ENCODE measurements at regions not wholly inside any gene's neighbourhood (a gene's known extent, or its start where the extent isn't known, plus 50 kb on each side); places are given as distances from the start of the nearest gene placed in this dataset.

DNA sequence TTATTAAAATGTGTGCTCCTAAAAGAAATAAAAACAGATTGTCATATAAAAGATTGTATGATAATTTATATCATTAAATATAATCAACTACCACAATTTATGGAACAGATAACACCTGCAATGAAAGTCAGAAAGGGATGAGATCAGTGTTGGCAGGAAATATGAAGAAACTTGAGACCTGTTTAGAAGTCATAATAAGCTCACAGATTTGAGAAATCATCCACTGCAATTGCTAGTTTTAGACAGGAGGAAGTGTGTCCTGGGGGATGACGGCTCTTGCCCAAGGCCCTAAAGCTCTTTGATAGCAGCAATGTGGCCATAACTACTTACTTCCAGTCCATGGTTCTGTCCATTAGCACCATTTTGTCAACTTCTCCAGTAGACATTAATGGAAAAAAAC, 122.8 kb upstream of the SOX5 start:
- POLR2A ChIA-PET, result no interaction called here
- CTCF ChIA-PET, result no interaction called here

More for the DNA sequence above, 122.8 kb upstream of the SOX5 start:
- no peak overlapping the region for H3K27ac ChIP-seq (ENCODE audit: low read depth, low read length)
- no peaks in the 10 kb centered on the region for H3K9me2 ChIP-seq (ENCODE audit: insufficient read depth)
- no peak for TF ChIP-seq CEBPB (IDR thresholded peaks at IDR 0.05; ENCODE audit: low read depth)
- TF ChIP-seq, protein P1, sequence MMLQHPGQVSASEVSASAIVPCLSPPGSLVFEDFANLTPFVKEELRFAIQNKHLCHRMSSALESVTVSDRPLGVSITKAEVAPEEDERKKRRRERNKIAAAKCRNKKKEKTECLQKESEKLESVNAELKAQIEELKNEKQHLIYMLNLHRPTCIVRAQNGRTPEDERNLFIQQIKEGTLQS (IDR thresholded peaks at IDR 0.05), result no peak
- TF ChIP-seq JUND (IDR thresholded peaks at IDR 0.05), result no peak
- TF ChIP-seq TCF7L2 (IDR thresholded peaks at IDR 0.05; ENCODE audit: borderline replicate concordance, extremely low read depth, insufficient read depth, insufficient read length), result no peak
- no peak for TF ChIP-seq POLR2A (IDR thresholded peaks at IDR 0.05; ENCODE audit: borderline replicate concordance, extremely low read depth, insufficient read depth, insufficient read length)
- TF ChIP-seq SP1 (IDR thresholded peaks at IDR 0.05; ENCODE audit: low read depth), result no peak
- no peak for TF ChIP-seq ZFX (IDR thresholded peaks at IDR 0.05)
- no peak for TF ChIP-seq SIN3A (IDR thresholded peaks at IDR 0.05; ENCODE audit: low read depth)
- no peak for TF ChIP-seq RAD21 (IDR thresholded peaks at IDR 0.05; ENCODE audit: low read depth)
- TF ChIP-seq, protein P2, sequence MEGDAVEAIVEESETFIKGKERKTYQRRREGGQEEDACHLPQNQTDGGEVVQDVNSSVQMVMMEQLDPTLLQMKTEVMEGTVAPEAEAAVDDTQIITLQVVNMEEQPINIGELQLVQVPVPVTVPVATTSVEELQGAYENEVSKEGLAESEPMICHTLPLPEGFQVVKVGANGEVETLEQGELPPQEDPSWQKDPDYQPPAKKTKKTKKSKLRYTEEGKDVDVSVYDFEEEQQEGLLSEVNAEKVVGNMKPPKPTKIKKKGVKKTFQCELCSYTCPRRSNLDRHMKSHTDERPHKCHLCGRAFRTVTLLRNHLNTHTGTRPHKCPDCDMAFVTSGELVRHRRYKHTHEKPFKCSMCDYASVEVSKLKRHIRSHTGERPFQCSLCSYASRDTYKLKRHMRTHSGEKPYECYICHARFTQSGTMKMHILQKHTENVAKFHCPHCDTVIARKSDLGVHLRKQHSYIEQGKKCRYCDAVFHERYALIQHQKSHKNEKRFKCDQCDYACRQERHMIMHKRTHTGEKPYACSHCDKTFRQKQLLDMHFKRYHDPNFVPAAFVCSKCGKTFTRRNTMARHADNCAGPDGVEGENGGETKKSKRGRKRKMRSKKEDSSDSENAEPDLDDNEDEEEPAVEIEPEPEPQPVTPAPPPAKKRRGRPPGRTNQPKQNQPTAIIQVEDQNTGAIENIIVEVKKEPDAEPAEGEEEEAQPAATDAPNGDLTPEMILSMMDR (IDR thresholded peaks at IDR 0.05 in 2 of 3, conservative IDR thresholded peaks at IDR 0.05 in 1 of 3; ENCODE audit: borderline replicate concordance in 1 of 3, insufficient read depth in 1 of 3, low read depth in 2 of 3, low read length in 2 of 3), result no peak
- no peak for TF ChIP-seq CBX3 (IDR thresholded peaks at IDR 0.05; ENCODE audit: low read depth)
- TF ChIP-seq, protein P3, sequence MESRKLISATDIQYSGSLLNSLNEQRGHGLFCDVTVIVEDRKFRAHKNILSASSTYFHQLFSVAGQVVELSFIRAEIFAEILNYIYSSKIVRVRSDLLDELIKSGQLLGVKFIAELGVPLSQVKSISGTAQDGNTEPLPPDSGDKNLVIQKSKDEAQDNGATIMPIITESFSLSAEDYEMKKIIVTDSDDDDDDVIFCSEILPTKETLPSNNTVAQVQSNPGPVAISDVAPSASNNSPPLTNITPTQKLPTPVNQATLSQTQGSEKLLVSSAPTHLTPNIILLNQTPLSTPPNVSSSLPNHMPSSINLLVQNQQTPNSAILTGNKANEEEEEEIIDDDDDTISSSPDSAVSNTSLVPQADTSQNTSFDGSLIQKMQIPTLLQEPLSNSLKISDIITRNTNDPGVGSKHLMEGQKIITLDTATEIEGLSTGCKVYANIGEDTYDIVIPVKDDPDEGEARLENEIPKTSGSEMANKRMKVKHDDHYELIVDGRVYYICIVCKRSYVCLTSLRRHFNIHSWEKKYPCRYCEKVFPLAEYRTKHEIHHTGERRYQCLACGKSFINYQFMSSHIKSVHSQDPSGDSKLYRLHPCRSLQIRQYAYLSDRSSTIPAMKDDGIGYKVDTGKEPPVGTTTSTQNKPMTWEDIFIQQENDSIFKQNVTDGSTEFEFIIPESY (IDR thresholded peaks at IDR 0.05; ENCODE audit: extremely low read depth, insufficient replicate concordance, low read length), result no peak
- TF ChIP-seq, protein P4, sequence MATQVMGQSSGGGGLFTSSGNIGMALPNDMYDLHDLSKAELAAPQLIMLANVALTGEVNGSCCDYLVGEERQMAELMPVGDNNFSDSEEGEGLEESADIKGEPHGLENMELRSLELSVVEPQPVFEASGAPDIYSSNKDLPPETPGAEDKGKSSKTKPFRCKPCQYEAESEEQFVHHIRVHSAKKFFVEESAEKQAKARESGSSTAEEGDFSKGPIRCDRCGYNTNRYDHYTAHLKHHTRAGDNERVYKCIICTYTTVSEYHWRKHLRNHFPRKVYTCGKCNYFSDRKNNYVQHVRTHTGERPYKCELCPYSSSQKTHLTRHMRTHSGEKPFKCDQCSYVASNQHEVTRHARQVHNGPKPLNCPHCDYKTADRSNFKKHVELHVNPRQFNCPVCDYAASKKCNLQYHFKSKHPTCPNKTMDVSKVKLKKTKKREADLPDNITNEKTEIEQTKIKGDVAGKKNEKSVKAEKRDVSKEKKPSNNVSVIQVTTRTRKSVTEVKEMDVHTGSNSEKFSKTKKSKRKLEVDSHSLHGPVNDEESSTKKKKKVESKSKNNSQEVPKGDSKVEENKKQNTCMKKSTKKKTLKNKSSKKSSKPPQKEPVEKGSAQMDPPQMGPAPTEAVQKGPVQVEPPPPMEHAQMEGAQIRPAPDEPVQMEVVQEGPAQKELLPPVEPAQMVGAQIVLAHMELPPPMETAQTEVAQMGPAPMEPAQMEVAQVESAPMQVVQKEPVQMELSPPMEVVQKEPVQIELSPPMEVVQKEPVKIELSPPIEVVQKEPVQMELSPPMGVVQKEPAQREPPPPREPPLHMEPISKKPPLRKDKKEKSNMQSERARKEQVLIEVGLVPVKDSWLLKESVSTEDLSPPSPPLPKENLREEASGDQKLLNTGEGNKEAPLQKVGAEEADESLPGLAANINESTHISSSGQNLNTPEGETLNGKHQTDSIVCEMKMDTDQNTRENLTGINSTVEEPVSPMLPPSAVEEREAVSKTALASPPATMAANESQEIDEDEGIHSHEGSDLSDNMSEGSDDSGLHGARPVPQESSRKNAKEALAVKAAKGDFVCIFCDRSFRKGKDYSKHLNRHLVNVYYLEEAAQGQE (IDR thresholded peaks at IDR 0.05; ENCODE audit: low read depth), result no peak
- H3K4me1 ChIP-seq (ENCODE audit: control insufficient read depth in 1 of 2, insufficient read depth in 2 of 2, low read length in 2 of 2), result no peaks in the 10 kb centered on the region
- intact Hi-C loops (cut with micrococcal nuclease), result no loop called here
- ATAC-seq, result no peak
- RAD21 ChIA-PET (ENCODE audit: low non-redundant PET in 1 of 2, low total read pairs in 2 of 2, uncharacterized antibody in 2 of 2, unreplicated experiment in 2 of 2), result no interaction called here
- no peaks in the 10 kb centered on the region for H3K27me3 ChIP-seq (ENCODE audit: insufficient read depth, low read length)
- no peak overlapping the region for H3K4me3 ChIP-seq (replicated peaks in 1 of 2; ENCODE audit: low read depth in 1 of 2, low read length in 2 of 2)
- H2AFZ ChIP-seq (ENCODE audit: low read depth, low read length, poor library complexity, severe bottlenecking), result no peak overlapping the region
- no TSS peak for BruUV-seq (replicated peaks)
- H3K79me2 ChIP-seq (ENCODE audit: insufficient read depth, low read length), result no peaks in the 10 kb centered on the region
- H3K9ac ChIP-seq (ENCODE audit: low read length), result no peak overlapping the region
- no peak for DNase-seq (ENCODE audit: low read depth, low spot score)
- H3K4me2 ChIP-seq (ENCODE audit: low read length), result no peak overlapping the region
- no peaks in the 10 kb centered on the region for H4K20me1 ChIP-seq (ENCODE audit: insufficient read depth)
- H3K36me3 ChIP-seq (ENCODE audit: control insufficient read depth in 1 of 2, insufficient read depth in 2 of 2, low read length in 2 of 2), result no peaks in the 10 kb centered on the region
- peaks cover 11 to 19% of the 10 kb centered on the region in 2 experiments; a peak in 2 of 4 replicates for H3K9me3 ChIP-seq (ENCODE audit: control insufficient read depth in 1 of 2, insufficient read depth in 1 of 2, low read depth in 1 of 2, low read length in 2 of 2)

Measured in HCT116 (cell line).